HG02798 (cell line): ENCODE measurements at regions not wholly inside any gene's neighbourhood (a gene's known extent, or its start where the extent isn't known, plus 50 kb on each side); places are given as distances from the start of the nearest gene placed in this dataset.

Experiments
- ATAC-seq: cut with Tn5 transposase; IDR thresholded peaks from one replicate; pipeline ENCODE4 v1.9.1; 2021; ENCODE audit warnings: mild to moderate bottlenecking; ENCODE audit not compliant: unreplicated experiment, poor library complexity

- ATAC-seq, result no peak
These were observed 461.8 kb downstream of the SHQ1 start for GRCh38 chr3:72386327-72387000.

- no peak for ATAC-seq
These were observed 463.1 kb downstream of the SHQ1 start for GRCh38 chr3:72385167-72385566.

- ATAC-seq, result no peak
These were observed 463.6 kb downstream of the SHQ1 start for GRCh38 chr3:72384602-72385001.

GRCh38 chr3:72383883-72384282 is 464.4 kb downstream of the SHQ1 start:
- ATAC-seq, result no peak

GRCh38 chr3:72383230-72383629 is 465.0 kb downstream of the SHQ1 start:
- no peak for ATAC-seq

GRCh38 chr3:72382460-72382859 is 465.8 kb downstream of the SHQ1 start:
- no peak for ATAC-seq

GRCh38 chr3:72381584-72381983 is 466.7 kb downstream of the SHQ1 start:
- ATAC-seq, result no peak

GRCh38 chr3:72380711-72381493 is 467.3 kb downstream of the SHQ1 start:
- ATAC-seq, result no peak

GRCh38 chr3:72380193-72380592 is 468.1 kb downstream of the SHQ1 start:
- no peak for ATAC-seq

GRCh38 chr3:72379500-72380187 is 468.6 kb downstream of the SHQ1 start:
- no peak for ATAC-seq

GRCh38 chr3:72378287-72378686 is 470.0 kb downstream of the SHQ1 start:
- no peak for ATAC-seq

GRCh38 chr3:72376956-72377710 is 471.1 kb downstream of the SHQ1 start:
- no peak for ATAC-seq

GRCh38 chr3:72375237-72376076 is 472.8 kb downstream of the SHQ1 start:
- peak; percentile 72 for ATAC-seq

GRCh38 chr3:72373139-72373538 is 475.1 kb downstream of the SHQ1 start:
- ATAC-seq, result no peak

- no peak for ATAC-seq
These were observed 476.1 kb downstream of the SHQ1 start for GRCh38 chr3:72372161-72372560.

- ATAC-seq, result no peak
These were observed 476.8 kb downstream of the SHQ1 start for GRCh38 chr3:72371431-72371830.

- ATAC-seq, result no peak
These were observed 477.3 kb downstream of the SHQ1 start for GRCh38 chr3:72370947-72371346.

- no peak for ATAC-seq
These were observed 478.6 kb downstream of the SHQ1 start for GRCh38 chr3:72369681-72370080.

- ATAC-seq, result no peak
These were observed 479.8 kb downstream of the SHQ1 start for GRCh38 chr3:72368331-72368975.
